Epithelial cell of esophagus (primary cell): ENCODE measurements at regions not wholly inside any gene's neighbourhood (a gene's known extent, or its start where the extent isn't known, plus 50 kb on each side); places are given as distances from the start of the nearest gene placed in this dataset.
A peak's percentile ranks its signal among the peaks of the same experiment; 100 is the strongest.

Experiments used
- DNase-seq: peaks from one replicate; pipeline ENCODE4 v3.0.0; 2010; ENCODE audit warnings: low read depth
- H3K4me3 ChIP-seq: 2 replicates; pipeline ENCODE4 v1.5.1; 2011; ENCODE audit warnings: mild to moderate bottlenecking, low read length, control low read depth
- CTCF ChIP-seq: IDR thresholded peaks from 2 replicates; pipeline ENCODE4 v1.5.1; 2011; ENCODE audit warnings: low read depth, mild to moderate bottlenecking, low read length, control low read depth, inconsistent platforms; ENCODE audit not compliant: insufficient read depth; ENCODE audit errors: missing control alignments

- H3K4me3 ChIP-seq, result no peak overlapping the region
- no peak for TF ChIP-seq CTCF
- peak; percentile 56 for DNase-seq
Measured at GRCh38 chr13:89227356-89227755, 1556.2 kb downstream of the SLITRK5 start.

DNA sequence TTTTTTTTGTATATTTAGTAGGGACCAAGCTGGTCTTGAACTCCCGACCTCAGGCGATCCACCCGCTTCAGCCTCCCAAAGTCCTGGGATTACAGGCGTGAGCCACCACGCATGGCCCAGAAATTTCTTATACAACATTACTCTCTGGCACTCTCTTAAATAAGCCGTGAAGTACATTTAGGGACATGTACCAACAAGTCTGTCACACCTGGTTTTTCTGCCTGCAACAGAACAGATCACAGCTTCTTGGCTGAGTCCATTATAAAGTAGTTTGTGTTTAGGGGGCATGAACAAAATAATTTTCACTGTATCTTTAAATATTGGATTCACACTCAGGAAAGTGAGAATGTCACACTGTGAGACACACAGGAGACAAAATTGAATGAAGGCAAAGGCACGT lies 1567.3 kb downstream of the SLITRK5 start:
- TF ChIP-seq CTCF, result no peak
- no peak overlapping the region for H3K4me3 ChIP-seq
- DNase-seq, result peak; percentile 74

- peak; percentile 68 for DNase-seq
- no peak for TF ChIP-seq CTCF
- no peak overlapping the region for H3K4me3 ChIP-seq
Measured at GRCh38 chr13:89239361-89240127, 1568.4 kb downstream of the SLITRK5 start.

DNA sequence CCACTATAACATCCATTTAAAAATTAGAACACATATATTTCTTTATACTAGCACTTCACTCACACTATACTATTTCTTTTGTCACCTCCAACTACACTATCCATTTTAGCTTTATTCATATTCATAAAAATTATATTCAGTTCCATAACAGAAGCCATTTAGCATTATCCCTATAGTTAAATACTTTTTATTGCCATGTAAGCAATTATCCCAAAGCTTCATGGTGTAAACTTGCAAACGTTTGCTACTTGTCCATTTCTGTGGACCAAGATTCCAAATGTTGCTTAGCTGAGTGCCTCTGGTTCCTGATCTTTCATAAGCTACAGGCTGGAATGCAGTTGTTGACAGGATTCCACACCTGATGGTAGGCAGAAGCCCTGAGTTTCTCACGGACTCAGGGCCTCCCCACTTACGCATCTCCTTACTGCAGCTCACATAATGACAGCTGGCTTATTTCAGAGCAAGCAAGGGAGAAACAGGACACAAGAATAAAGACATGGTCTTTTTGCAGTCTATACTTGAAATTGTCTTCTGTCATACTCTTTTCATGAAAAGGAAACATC lies 1584.8 kb downstream of the SLITRK5 start:
- DNase-seq, result no peak
- H3K4me3 ChIP-seq, result no peak overlapping the region
- TF ChIP-seq CTCF, result no peak

GRCh38 chr13:89267734-89268133 lies 1596.6 kb downstream of the SLITRK5 start:
- peak; percentile 54 for DNase-seq
- no peak for TF ChIP-seq CTCF
- H3K4me3 ChIP-seq, result no peak overlapping the region

DNA sequence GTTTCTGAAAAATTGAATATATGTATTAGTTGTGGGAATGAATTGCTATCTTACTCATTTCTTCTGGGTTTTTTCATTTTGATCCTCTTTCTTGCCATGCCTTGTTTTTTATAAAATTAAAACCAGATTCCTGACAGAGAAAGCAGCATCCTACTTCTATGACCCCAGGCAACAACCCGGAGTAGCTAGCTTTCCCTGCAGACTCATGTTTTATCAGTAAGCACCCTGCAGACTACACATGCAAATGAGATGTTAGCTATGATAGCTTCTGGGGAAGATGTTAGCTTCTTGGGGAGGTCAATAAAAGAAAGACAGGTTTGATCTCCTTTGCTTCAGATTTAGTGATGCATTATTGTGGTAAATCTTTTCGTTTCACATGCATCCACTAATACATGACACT lies 1598.6 kb downstream of the SLITRK5 start:
- no peak for DNase-seq
- no peak overlapping the region for H3K4me3 ChIP-seq
- TF ChIP-seq CTCF, result no peak

DNA sequence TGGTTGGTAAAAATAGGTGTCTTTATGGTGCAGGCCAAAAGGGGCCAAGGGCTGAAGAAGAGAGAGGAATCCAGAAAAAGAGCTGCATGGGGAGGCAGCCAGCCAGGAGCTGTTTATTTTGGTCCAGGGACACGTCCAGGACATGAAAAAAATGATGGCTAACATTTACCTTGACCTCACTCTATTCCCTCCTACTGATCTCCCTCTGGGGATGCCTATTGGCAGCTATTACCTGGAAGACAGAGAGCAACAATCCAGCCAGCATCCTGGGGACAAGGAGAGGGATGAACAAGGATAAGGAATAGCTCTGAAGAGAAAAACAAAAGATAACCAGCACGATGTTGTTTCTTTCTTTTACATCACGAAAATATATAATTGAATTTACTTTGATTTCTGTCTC lies 1599.6 kb downstream of the SLITRK5 start:
- no peak for TF ChIP-seq CTCF
- no peak overlapping the region for H3K4me3 ChIP-seq
- DNase-seq, result no peak
